ENCODE measurements at regions not wholly inside any gene's neighbourhood (a gene's known extent, or its start where the extent isn't known, plus 50 kb on each side); places are given as distances from the start of the nearest gene placed in this dataset.

DNA sequence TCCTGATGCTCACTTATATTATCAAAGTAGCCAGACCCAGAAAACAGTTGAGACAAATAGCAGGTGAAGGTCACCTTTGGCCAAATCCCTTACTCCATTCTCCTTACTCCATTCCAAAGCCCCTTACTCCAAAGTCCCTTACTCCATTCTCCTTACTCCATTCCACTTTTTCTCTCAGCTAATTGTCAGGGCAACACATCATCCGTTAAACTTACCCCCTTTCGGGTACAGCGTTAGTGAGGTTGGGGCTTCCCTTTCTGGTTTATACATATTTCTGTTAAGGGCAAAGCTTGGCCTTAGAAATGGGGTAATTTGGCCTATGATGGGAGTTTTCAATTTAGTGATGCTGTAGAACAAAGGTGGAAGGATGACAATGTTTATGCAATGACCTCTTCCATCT is 111.8 kb upstream of the CCND2 start:
- Histone ChIP-seq H3K36me3 (ENCODE audit: low read length) (no peaks in the 10 kb centered on the region), H4K20me1 (ENCODE audit: low read depth, low read length) (no peaks in the 10 kb centered on the region), H3K9me2 (replicated peaks; ENCODE audit: insufficient read depth, low read length) (no peaks in the 10 kb centered on the region), H3F3A (ENCODE audit: insufficient read depth) (no peaks in the 10 kb centered on the region), H3K27ac (ENCODE audit: low read depth, low read length) (no peak overlapping the region), H2AFZ (ENCODE audit: low read depth, low read length, severe bottlenecking) (no peak overlapping the region), H3K27me3 (ENCODE audit: low read length) (no peaks in the 10 kb centered on the region), H3K4me3 (ENCODE audit: insufficient read depth, low read length, poor library complexity, severe bottlenecking) (no peak overlapping the region), H3K9ac (ENCODE audit: low read length) (no peak overlapping the region), H3K79me2 (ENCODE audit: insufficient read depth, low read length) (no peaks in the 10 kb centered on the region), H3K4me2 (ENCODE audit: low read depth, low read length, poor library complexity, severe bottlenecking) (no peak overlapping the region), H3K9me3 (ENCODE audit: insufficient read depth, low read length) (no peaks in the 10 kb centered on the region)
- TF ChIP-seq EZH2phosphoT487 (conservative IDR thresholded peaks at IDR 0.05; ENCODE audit: low read length): no peak
- TF ChIP-seq, protein P1, sequence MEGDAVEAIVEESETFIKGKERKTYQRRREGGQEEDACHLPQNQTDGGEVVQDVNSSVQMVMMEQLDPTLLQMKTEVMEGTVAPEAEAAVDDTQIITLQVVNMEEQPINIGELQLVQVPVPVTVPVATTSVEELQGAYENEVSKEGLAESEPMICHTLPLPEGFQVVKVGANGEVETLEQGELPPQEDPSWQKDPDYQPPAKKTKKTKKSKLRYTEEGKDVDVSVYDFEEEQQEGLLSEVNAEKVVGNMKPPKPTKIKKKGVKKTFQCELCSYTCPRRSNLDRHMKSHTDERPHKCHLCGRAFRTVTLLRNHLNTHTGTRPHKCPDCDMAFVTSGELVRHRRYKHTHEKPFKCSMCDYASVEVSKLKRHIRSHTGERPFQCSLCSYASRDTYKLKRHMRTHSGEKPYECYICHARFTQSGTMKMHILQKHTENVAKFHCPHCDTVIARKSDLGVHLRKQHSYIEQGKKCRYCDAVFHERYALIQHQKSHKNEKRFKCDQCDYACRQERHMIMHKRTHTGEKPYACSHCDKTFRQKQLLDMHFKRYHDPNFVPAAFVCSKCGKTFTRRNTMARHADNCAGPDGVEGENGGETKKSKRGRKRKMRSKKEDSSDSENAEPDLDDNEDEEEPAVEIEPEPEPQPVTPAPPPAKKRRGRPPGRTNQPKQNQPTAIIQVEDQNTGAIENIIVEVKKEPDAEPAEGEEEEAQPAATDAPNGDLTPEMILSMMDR (IDR thresholded peaks at IDR 0.05; ENCODE audit: insufficient read depth, low read length, poor library complexity, severe bottlenecking): no peak

DNA sequence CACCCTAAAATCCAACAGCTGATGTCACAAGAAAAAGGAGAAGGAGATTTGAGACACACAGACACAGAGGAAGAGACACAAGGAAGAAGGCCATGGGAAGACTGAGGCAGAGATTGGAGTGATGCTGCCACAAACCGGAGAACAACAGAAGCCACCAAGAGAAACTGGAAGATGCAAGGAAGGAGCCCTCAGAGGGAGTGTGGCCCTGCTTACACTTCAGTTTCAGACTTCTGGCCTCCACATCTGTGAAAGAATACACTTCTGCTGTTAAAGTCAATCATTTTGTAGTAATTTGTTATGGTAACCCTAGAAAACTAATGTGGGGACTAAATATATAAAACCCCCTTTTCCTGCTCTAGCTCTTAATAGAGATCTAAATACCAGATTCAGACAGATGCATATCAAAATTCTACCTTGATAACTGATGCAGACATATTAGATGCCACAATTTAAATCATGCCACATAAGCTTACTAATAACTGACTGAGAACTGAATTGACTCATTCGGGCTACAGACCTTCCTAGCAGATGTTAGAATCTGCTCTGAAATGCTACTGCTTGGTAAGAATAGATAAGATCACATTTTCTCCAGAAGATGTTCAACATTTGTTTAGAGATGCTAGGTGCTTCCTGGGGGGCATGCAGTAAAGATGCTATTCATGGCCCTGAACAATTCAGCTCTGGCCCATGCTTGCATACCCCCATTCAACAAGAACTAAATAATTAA is 113.1 kb upstream of the CCND2 start:
- Histone ChIP-seq H3K27ac (ENCODE audit: low read depth, low read length) (no peak overlapping the region), H3K9me3 (ENCODE audit: insufficient read depth, low read length) (no peaks in the 10 kb centered on the region), H3F3A (ENCODE audit: insufficient read depth) (no peaks in the 10 kb centered on the region), H4K20me1 (ENCODE audit: low read depth, low read length) (no peaks in the 10 kb centered on the region), H3K27me3 (ENCODE audit: low read length) (no peaks in the 10 kb centered on the region), H3K36me3 (ENCODE audit: low read length) (no peaks in the 10 kb centered on the region), H3K9ac (ENCODE audit: low read length) (no peak overlapping the region), H2AFZ (ENCODE audit: low read depth, low read length, severe bottlenecking) (no peak overlapping the region), H3K79me2 (ENCODE audit: insufficient read depth, low read length) (no peaks in the 10 kb centered on the region), H3K9me2 (replicated peaks; ENCODE audit: insufficient read depth, low read length) (no peaks in the 10 kb centered on the region), H3K4me3 (ENCODE audit: insufficient read depth, low read length, poor library complexity, severe bottlenecking) (no peak overlapping the region), H3K4me2 (ENCODE audit: low read depth, low read length, poor library complexity, severe bottlenecking) (no peak overlapping the region)
- TF ChIP-seq, protein P1 (IDR thresholded peaks at IDR 0.05; ENCODE audit: insufficient read depth, low read length, poor library complexity, severe bottlenecking): no peak
- no peak for TF ChIP-seq EZH2phosphoT487 (conservative IDR thresholded peaks at IDR 0.05; ENCODE audit: low read length)

DNA sequence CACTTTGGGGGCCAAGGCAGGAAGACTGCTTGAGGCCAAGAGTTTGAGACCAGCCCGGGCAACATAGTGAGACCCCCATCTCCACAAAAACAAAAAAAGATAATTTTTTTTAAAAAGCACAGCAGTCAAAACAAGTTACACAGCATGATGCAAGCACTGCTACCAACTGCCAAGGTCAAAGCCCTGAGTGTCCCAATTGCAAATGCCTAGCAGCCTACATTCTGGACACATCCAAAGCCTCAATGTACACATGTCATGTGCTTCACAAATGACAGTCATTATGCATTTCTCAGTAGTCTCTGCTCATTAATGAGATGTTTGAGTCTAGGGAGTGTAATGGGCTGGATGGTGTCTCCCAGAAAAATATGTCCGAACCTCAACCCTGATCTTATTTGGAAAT is 113.7 kb upstream of the CCND2 start:
- H3K9me2 ChIP-seq (replicated peaks; ENCODE audit: insufficient read depth, low read length): no peaks in the 10 kb centered on the region
- H3K9ac ChIP-seq (ENCODE audit: low read length): no peak overlapping the region
- H4K20me1 ChIP-seq (ENCODE audit: low read depth, low read length): no peaks in the 10 kb centered on the region
- TF ChIP-seq, protein P1 (IDR thresholded peaks at IDR 0.05; ENCODE audit: insufficient read depth, low read length, poor library complexity, severe bottlenecking): no peak
- TF ChIP-seq EZH2phosphoT487 (conservative IDR thresholded peaks at IDR 0.05; ENCODE audit: low read length): no peak
- no peak overlapping the region for H3K4me3 ChIP-seq (ENCODE audit: insufficient read depth, low read length, poor library complexity, severe bottlenecking)
- H3K4me2 ChIP-seq (ENCODE audit: low read depth, low read length, poor library complexity, severe bottlenecking): no peak overlapping the region
- no peaks in the 10 kb centered on the region for H3K79me2 ChIP-seq (ENCODE audit: insufficient read depth, low read length)
- no peak overlapping the region for H3K27ac ChIP-seq (ENCODE audit: low read depth, low read length)
- no peaks in the 10 kb centered on the region for H3K36me3 ChIP-seq (ENCODE audit: low read length)
- H3K9me3 ChIP-seq (ENCODE audit: insufficient read depth, low read length): no peaks in the 10 kb centered on the region
- H3K27me3 ChIP-seq (ENCODE audit: low read length): no peaks in the 10 kb centered on the region
- no peaks in the 10 kb centered on the region for H3F3A ChIP-seq (ENCODE audit: insufficient read depth)
- H2AFZ ChIP-seq (ENCODE audit: low read depth, low read length, severe bottlenecking): no peak overlapping the region

All from SU-DHL-6 (cell line).